ENCODE measurements at regions not wholly inside any gene's neighbourhood (a gene's known extent, or its start where the extent isn't known, plus 50 kb on each side); places are given as distances from the start of the nearest gene placed in this dataset.

- no peak for ATAC-seq
- no peaks in the 10 kb centered on the region for H3K36me3 ChIP-seq
Observed at GRCh38 chr7:92967238-92967637, 130.9 kb upstream of the CDK6 start.

GRCh38 chr7:92964141-92964540 is 127.8 kb upstream of the CDK6 start:
- DNase-seq (no peak), ATAC-seq (no peak)
- 54% methylated on average over 4 of the region's 4 CpGs for WGBS (ENCODE audit: insufficient coverage, low coverage, low lambda C conversion rate, missing lambda C conversion rate)
- TF ChIP-seq CTCF (IDR thresholded peaks at IDR 0.05) (no peak), POLR2A (IDR thresholded peaks at IDR 0.05) (no peak)
- Histone ChIP-seq H3K9me3 (no peaks in the 10 kb centered on the region), H3K27me3 (no peaks in the 10 kb centered on the region), H3K27ac (no peak overlapping the region), H3K36me3 (no peaks in the 10 kb centered on the region), H3K4me1 (no peaks in the 10 kb centered on the region), H3K4me3 (no peak overlapping the region)
- intact Hi-C loops (cut with DNase I) = no loop called here

More at GRCh38 chr7:92967238-92967637, 130.9 kb upstream of the CDK6 start:
- H3K9me3 ChIP-seq = no peaks in the 10 kb centered on the region
- H3K27me3 ChIP-seq = no peaks in the 10 kb centered on the region
- no peak for DNase-seq
- no peaks in the 10 kb centered on the region for H3K4me1 ChIP-seq
- intact Hi-C loops (cut with DNase I) = no loop called here
- no peak overlapping the region for H3K4me3 ChIP-seq
- H3K27ac ChIP-seq = no peak overlapping the region
- no peak for TF ChIP-seq CTCF (IDR thresholded peaks at IDR 0.05)
- no peak for TF ChIP-seq POLR2A (IDR thresholded peaks at IDR 0.05)

GRCh38 chr7:92963566-92963965 is 127.2 kb upstream of the CDK6 start:
- H3K36me3 ChIP-seq = no peaks in the 10 kb centered on the region
- DNase-seq (no peak), ATAC-seq (no peak)
- no peaks in the 10 kb centered on the region for H3K4me1 ChIP-seq
- no peak overlapping the region for H3K27ac ChIP-seq
- intact Hi-C loops (cut with DNase I) = no loop called here
- H3K9me3 ChIP-seq = no peaks in the 10 kb centered on the region
- H3K4me3 ChIP-seq = no peak overlapping the region
- H3K27me3 ChIP-seq = no peaks in the 10 kb centered on the region
- 43% methylated on average over 4 of the region's 4 CpGs for WGBS (ENCODE audit: insufficient coverage, low coverage, low lambda C conversion rate, missing lambda C conversion rate)
- TF ChIP-seq POLR2A (IDR thresholded peaks at IDR 0.05) = no peak
- TF ChIP-seq CTCF (IDR thresholded peaks at IDR 0.05) = no peak

- Histone ChIP-seq H3K27me3 (no peaks in the 10 kb centered on the region), H3K36me3 (no peaks in the 10 kb centered on the region), H3K9me3 (no peaks in the 10 kb centered on the region), H3K27ac (no peak overlapping the region), H3K4me3 (no peak overlapping the region), H3K4me1 (no peaks in the 10 kb centered on the region)
- intact Hi-C loops (cut with DNase I) = no loop called here
- 36% methylated on average over 2 of the region's 2 CpGs for WGBS (ENCODE audit: insufficient coverage, low coverage, low lambda C conversion rate, missing lambda C conversion rate)
- ATAC-seq (no peak), DNase-seq (no peak)
- no peak for TF ChIP-seq POLR2A (IDR thresholded peaks at IDR 0.05)
- no peak for TF ChIP-seq CTCF (IDR thresholded peaks at IDR 0.05)
Observed at GRCh38 chr7:92961961-92962360, 125.6 kb upstream of the CDK6 start.

GRCh38 chr7:92956575-92956974 is 120.2 kb upstream of the CDK6 start:
- H3K27ac ChIP-seq = no peak overlapping the region
- no peaks in the 10 kb centered on the region for H3K36me3 ChIP-seq
- H3K4me3 ChIP-seq = no peak overlapping the region
- TF ChIP-seq CTCF (IDR thresholded peaks at IDR 0.05) = no peak
- TF ChIP-seq POLR2A (IDR thresholded peaks at IDR 0.05) = no peak
- H3K27me3 ChIP-seq = no peaks in the 10 kb centered on the region
- intact Hi-C loops (cut with DNase I) = no loop called here
- no peaks in the 10 kb centered on the region for H3K9me3 ChIP-seq
- ATAC-seq = no peak
- H3K4me1 ChIP-seq = no peaks in the 10 kb centered on the region
- 74% methylated on average over 2 of the region's 2 CpGs for WGBS (ENCODE audit: insufficient coverage, low coverage, low lambda C conversion rate, missing lambda C conversion rate)
- no peak for DNase-seq
